ENCODE measurements at regions not wholly inside any gene's neighbourhood (a gene's known extent, or its start where the extent isn't known, plus 50 kb on each side); places are given as distances from the start of the nearest gene placed in this dataset.

GRCh38 chr10:105342606-105343005, 701.5 kb downstream of the SORCS3 start:
- no peak for FAIRE-seq

GRCh38 chr10:105339669-105340068, 698.6 kb downstream of the SORCS3 start:
- FAIRE-seq = no peak

GRCh38 chr10:105328503-105329133, 687.5 kb downstream of the SORCS3 start:
- FAIRE-seq = no peak

Data from islet of Langerhans (tissue), 1 donor.